HUES6 (cell line): ENCODE measurements at regions not wholly inside any gene's neighbourhood (a gene's known extent, or its start where the extent isn't known, plus 50 kb on each side); places are given as distances from the start of the nearest gene placed in this dataset.
"Not testable (repeated sequence)": the region's sequence is repeated elsewhere in the genome, so short reads cannot be mapped to it uniquely, and the experiment has no call there.

Experiments
- H3K27ac ChIP-seq: 2 replicates; pipeline ENCODE4 v1.7.0; 2013; ENCODE audit warnings: low read depth, mild to moderate bottlenecking, low read length, inconsistent platforms
- H3K27me3 ChIP-seq: 2 replicates; pipeline ENCODE4 v1.6.1; 2013; ENCODE audit warnings: low read length; ENCODE audit not compliant: control insufficient read depth, insufficient read depth
- H3K36me3 ChIP-seq: 2 replicates; pipeline ENCODE4 v1.6.1; 2013; ENCODE audit warnings: low read length; ENCODE audit not compliant: control insufficient read depth, insufficient read depth
- H3K4me1 ChIP-seq: 2 replicates; pipeline ENCODE4 v1.6.1; 2013; ENCODE audit warnings: low read length; ENCODE audit not compliant: control insufficient read depth, insufficient read depth
- H3K4me3 ChIP-seq: 2 replicates; pipeline ENCODE4 v1.5.1; 2013; ENCODE audit warnings: low read depth, low read length
- H3K9ac ChIP-seq: one replicate; pipeline ENCODE4 v1.6.1; 2013; ENCODE audit warnings: mild to moderate bottlenecking, low read length
- H3K9me3 ChIP-seq: 2 replicates; pipeline ENCODE4 v1.6.1; 2013; ENCODE audit warnings: low read depth, low read length; ENCODE audit not compliant: control insufficient read depth, insufficient read depth

- no peaks in the 10 kb centered on the region for H3K27me3 ChIP-seq
- H3K9me3 ChIP-seq = no peaks in the 10 kb centered on the region
- no peaks in the 10 kb centered on the region for H3K36me3 ChIP-seq
- H3K9ac ChIP-seq = no peak overlapping the region
- no peaks in the 10 kb centered on the region for H3K4me1 ChIP-seq
- H3K27ac ChIP-seq = no peak overlapping the region
- no peak overlapping the region for H3K4me3 ChIP-seq
These were observed 1143.7 kb downstream of the DNAJB9 start for GRCh38 chr7:109713366-109713765.

- H3K4me3 ChIP-seq, H3K27me3 ChIP-seq, H3K27ac ChIP-seq, H3K36me3 ChIP-seq, H3K9me3 ChIP-seq, H3K4me1 ChIP-seq, H3K9ac ChIP-seq: not testable (repeated sequence)
These were observed 1149.7 kb downstream of the DNAJB9 start for GRCh38 chr7:109719359-109719758.

GRCh38 chr7:109734601-109735000 is 1164.9 kb downstream of the DNAJB9 start:
- H3K36me3 ChIP-seq = no peaks in the 10 kb centered on the region
- peaks cover 3% of the 10 kb centered on the region; the same call in 1 of the 2 replicates for H3K9me3 ChIP-seq
- H3K27ac ChIP-seq = no peak overlapping the region

GRCh38 chr7:109735881-109736280 is 1166.2 kb downstream of the DNAJB9 start:
- H3K9ac ChIP-seq = no peak overlapping the region
- no peaks in the 10 kb centered on the region for H3K4me1 ChIP-seq
- H3K27ac ChIP-seq = no peak overlapping the region
- no peak overlapping the region for H3K4me3 ChIP-seq
- no peaks in the 10 kb centered on the region for H3K27me3 ChIP-seq
- peaks cover 3% of the 10 kb centered on the region; the same call in 1 of the 2 replicates for H3K9me3 ChIP-seq
- H3K36me3 ChIP-seq = no peaks in the 10 kb centered on the region

More at GRCh38 chr7:109734601-109735000, 1164.9 kb downstream of the DNAJB9 start:
- Histone ChIP-seq H3K4me1 (no peaks in the 10 kb centered on the region), H3K9ac (no peak overlapping the region), H3K4me3 (no peak overlapping the region), H3K27me3 (no peaks in the 10 kb centered on the region)

GRCh38 chr7:109745677-109746410 is 1176.2 kb downstream of the DNAJB9 start:
- H3K9ac ChIP-seq = no peak overlapping the region
- H3K27ac ChIP-seq = no peak overlapping the region
- no peaks in the 10 kb centered on the region for H3K9me3 ChIP-seq
- no peaks in the 10 kb centered on the region for H3K4me1 ChIP-seq
- no peaks in the 10 kb centered on the region for H3K36me3 ChIP-seq
- no peak overlapping the region for H3K4me3 ChIP-seq
- H3K27me3 ChIP-seq = no peaks in the 10 kb centered on the region

- Histone ChIP-seq H3K27ac (no peak overlapping the region), H3K36me3 (no peaks in the 10 kb centered on the region), H3K27me3 (no peaks in the 10 kb centered on the region), H3K4me1 (0 out of 2 replicates have a peak, but pooled peaks cover 3% of the 10 kb centered on the region), H3K9ac (no peak overlapping the region), H3K4me3 (no peak overlapping the region), H3K9me3 (no peaks in the 10 kb centered on the region)
These were observed 1181.6 kb downstream of the DNAJB9 start for GRCh38 chr7:109751241-109751640.

GRCh38 chr7:109752068-109752467 is 1182.4 kb downstream of the DNAJB9 start:
- Histone ChIP-seq H3K27ac (no peak overlapping the region), H3K9me3 (no peaks in the 10 kb centered on the region), H3K4me1 (0 out of 2 replicates have a peak, but pooled peaks cover 3% of the 10 kb centered on the region), H3K4me3 (no peak overlapping the region), H3K9ac (no peak overlapping the region), H3K36me3 (no peaks in the 10 kb centered on the region), H3K27me3 (no peaks in the 10 kb centered on the region)

- H3K9ac ChIP-seq = no peak overlapping the region
- H3K27ac ChIP-seq = no peak overlapping the region
- H3K4me3 ChIP-seq = no peak overlapping the region
- H3K9me3 ChIP-seq = no peaks in the 10 kb centered on the region
- no peaks in the 10 kb centered on the region for H3K4me1 ChIP-seq
- H3K36me3 ChIP-seq = no peaks in the 10 kb centered on the region
- H3K27me3 ChIP-seq = no peaks in the 10 kb centered on the region
These were observed 1188.0 kb downstream of the DNAJB9 start for GRCh38 chr7:109757713-109758112.

- Histone ChIP-seq H3K27ac (no peak overlapping the region), H3K9me3 (no peaks in the 10 kb centered on the region), H3K36me3 (no peaks in the 10 kb centered on the region), H3K4me3 (no peak overlapping the region), H3K27me3 (no peaks in the 10 kb centered on the region), H3K4me1 (no peaks in the 10 kb centered on the region), H3K9ac (no peak overlapping the region)
These were observed 1193.9 kb downstream of the DNAJB9 start for GRCh38 chr7:109763611-109764010.

GRCh38 chr7:109772161-109772560 is 1202.5 kb downstream of the DNAJB9 start:
- no peak overlapping the region for H3K4me3 ChIP-seq

GRCh38 chr7:109782806-109783205 is 1213.1 kb downstream of the DNAJB9 start:
- Histone ChIP-seq H3K27ac (no peak overlapping the region), H3K4me3 (no peak overlapping the region), H3K36me3 (no peaks in the 10 kb centered on the region), H3K27me3 (no peaks in the 10 kb centered on the region), H3K9ac (no peak overlapping the region), H3K4me1 (no peaks in the 10 kb centered on the region), H3K9me3 (no peaks in the 10 kb centered on the region)

More at GRCh38 chr7:109772161-109772560, 1202.5 kb downstream of the DNAJB9 start:
- no peak overlapping the region for H3K27ac ChIP-seq
- peaks cover 3% of the 10 kb centered on the region; the same call in 1 of the 2 replicates for H3K9me3 ChIP-seq
- no peaks in the 10 kb centered on the region for H3K4me1 ChIP-seq
- no peaks in the 10 kb centered on the region for H3K36me3 ChIP-seq
- H3K9ac ChIP-seq = no peak overlapping the region
- H3K27me3 ChIP-seq = no peaks in the 10 kb centered on the region
